Colon (tissue), 2 donors: ENCODE measurements at regions not wholly inside any gene's neighbourhood (a gene's known extent, or its start where the extent isn't known, plus 50 kb on each side); places are given as distances from the start of the nearest gene placed in this dataset.

Experiments
- FAIRE-seq: peaks from 2 replicates; lab custom pipeline; 2012; peaks lifted over from hg19 to GRCh38; lab: Jason Lieb, UNC
- donor health status: control.
- donor health status: control.

- no peak for FAIRE-seq
Observed at GRCh38 chr1:34612091-34612827, 142.6 kb upstream of the GJB5 start.

DNA sequence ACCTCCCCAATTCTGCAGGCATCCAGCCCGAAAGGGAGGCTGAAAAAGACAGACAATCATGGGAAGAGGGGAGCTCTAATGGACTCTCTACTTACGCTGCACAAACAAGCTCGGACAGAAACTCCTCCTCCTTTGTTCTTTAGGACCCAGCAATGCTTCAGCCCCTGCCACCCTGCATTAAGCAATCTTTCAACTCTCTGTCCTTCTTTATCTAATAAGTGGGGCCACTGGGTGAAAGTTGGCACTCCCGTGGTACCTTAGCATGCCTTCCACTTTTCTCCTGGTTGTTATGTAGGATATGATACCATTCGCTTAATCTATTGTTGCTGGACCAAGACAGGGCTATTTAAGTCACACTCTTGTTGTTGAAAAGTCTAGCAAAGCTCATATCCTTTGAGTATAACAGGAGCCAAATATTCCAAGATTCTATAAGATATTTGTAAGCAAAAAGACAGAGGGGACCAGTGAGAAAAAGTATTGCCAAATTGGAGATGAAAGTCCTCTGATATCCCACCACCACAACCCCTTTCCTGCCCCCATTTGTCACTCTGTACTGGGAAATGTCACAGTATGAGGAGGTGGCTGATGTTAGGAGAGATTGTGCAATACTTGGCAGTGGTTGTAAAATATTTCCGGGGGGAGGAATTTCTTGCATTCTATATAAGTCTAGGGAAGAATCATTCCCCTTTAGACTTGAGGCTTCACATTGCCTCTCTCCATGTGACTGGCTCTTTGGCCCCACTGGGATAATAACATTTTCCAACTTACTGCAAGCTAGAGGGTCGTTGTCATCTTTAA, 137.3 kb upstream of the GJB5 start:
- FAIRE-seq = no peak

DNA sequence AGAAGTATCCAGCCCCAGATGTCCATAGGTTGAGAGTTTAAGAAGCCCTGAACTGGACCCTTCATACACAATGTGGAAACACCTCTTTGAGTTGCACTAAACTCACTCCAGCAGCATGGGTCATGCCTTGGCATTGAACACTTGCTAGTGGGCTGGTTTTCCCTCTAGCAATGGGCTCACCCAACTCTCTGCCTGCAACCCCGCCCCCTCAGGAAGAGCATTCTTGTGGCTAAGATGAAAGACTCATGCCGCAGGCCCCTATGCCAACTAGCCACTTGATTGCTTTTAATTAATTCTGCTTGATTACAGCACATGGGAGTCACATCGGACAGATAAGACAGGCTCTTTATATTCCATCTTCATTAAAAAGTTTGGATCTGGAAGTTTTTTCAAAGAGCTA, 136.5 kb upstream of the GJB5 start:
- FAIRE-seq = no peak

GRCh38 chr1:34619256-34619655, 135.6 kb upstream of the GJB5 start:
- FAIRE-seq = no peak

- no peak for FAIRE-seq
Observed at GRCh38 chr1:34621916-34622315, 132.9 kb upstream of the GJB5 start.

DNA sequence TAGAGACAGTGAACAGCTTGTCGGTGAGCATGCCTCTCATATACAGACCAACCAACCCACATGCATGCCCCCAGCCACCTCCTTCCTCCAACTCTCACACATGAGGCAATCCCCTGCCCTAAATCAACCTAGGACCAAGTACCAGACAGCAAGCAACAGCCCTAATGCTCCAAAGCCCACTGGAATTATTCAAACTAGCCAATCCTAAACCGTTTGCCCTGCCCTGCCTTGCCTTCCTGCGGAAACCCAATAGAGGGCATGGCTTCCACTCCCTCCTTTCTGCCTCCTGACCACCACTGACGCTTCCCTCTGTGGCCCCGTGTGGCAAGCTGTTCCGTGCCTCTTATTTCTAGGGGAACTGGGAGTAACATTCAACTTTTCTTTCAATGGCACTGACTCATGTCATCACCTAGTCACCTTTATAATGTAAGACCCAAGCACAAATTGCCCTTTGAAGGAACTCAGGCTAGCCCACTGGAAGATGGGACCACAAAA, 129.3 kb upstream of the GJB5 start:
- no peak for FAIRE-seq

GRCh38 chr1:34627465-34628240, 127.2 kb upstream of the GJB5 start:
- FAIRE-seq = no peak

DNA sequence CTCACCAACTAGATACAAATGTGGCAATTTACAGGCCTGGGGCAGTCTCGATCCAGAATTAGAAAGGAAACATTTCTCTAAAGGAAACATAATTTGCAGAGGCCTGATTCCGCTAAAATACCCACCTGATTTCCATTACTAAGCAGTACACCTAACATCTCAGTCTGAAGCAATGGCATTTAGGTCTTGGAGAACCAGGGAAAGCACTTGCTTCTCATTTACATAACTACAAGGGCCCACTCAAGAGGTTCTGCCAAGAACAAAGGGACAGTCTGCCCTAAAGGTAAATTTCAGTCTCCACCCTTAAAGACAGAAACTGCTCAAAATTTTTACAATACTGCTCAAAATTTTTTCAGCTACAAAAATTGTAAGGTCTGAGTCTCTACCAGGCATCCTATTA, 123.7 kb upstream of the GJB5 start:
- no peak for FAIRE-seq

DNA sequence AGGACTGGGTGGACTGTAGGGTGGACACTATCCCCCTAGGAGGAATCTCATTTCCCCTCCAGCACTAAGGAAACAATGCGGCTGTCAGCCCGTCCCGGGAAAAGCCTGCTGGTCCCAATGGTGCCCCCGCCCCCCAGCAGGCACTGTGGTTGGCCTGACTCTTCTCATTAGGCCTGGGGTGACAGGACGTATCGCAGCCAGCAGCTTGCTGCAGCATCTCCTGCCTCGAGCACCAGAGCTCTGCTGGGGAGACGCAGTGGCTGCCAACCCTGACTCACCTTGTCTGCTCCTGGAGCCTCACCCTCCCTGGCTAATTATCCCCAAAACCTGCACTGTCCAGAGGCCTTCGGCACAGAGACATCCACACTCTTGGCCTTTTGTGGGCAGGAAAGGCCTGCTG, 115.1 kb upstream of the GJB5 start:
- no peak for FAIRE-seq

DNA sequence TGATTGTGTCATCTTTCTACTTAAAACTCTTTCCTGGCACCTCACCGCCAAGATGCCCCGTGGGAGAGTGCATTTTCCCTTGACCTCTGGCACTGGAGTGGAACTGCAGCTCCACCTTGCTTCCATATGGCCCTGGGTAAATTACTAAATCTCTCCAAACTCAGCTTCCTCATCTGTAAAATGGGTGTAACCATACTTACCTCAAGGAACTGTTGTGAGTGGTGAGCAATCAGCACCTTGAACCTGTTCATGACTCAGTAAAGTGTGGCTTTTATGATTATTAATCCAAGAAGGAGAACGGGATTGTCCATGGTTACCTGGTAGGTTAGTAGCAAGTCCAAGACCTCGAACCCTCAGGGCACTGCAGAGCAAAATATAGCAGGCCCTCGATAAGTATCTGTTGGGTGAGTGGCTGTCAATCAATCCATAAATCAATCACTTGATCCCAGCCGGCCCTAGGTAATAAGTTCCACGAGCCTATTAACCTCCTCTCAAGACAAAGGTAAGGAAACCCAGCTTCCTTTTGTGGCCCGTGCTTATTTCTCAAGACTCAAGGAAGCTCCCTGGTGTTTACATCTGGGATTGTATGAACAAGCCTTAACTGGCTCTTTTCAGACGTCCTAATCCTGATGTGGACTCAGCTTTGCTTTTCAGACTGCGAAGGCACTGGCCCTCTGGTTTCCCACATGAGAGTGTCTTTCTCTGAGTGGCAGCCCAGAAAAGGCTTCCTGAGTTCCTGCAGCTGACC, 114.0 kb upstream of the GJB5 start:
- FAIRE-seq = no peak

- FAIRE-seq = no peak
Observed at GRCh38 chr1:34642679-34643078, 112.2 kb upstream of the GJB5 start.

DNA sequence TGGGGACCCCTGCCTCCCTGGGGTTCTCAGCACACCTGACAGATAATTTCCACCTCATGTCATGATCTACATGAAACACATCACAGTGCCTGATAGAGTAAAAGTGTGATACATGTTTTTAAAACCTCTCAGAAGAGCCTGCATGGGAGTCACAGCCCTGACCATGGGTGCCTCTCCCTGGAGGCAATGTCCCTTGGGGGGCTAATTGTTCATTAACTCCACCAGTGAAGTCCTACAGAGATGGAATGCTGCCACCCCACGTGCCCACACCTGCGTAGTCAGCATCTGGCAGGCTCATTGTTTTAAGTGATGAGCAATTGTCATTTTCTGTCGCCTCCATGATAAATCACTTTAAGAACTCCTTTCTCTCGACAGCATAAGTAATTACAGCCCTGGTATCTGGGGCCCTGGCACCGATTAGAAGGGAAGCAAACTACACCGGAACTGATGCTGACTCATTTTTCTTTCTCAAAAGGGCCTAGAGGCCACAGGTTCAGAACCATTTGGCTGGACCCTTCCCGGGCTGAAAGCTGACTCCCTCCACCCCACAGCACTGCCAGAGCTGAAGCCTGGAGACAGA, 109.6 kb upstream of the GJB5 start:
- FAIRE-seq = no peak

DNA sequence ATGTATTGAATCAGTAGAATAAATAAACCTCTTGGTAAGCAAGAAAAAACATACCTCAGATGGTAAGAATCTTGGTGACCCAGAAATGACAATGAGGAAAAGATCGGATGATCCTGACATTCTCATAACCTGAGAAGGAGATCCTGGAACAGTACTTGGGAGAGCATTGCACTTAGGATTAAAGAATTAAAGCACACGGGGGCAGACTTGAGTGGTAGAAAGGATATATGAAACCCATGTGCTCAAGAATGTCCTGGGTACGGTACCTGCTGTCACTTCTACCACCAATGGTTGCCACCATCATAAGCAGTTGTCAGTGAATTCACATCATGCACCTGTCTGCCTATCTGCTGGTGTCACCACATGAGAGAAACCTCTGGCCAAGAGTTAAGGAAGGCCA, 108.9 kb upstream of the GJB5 start:
- FAIRE-seq = no peak

DNA sequence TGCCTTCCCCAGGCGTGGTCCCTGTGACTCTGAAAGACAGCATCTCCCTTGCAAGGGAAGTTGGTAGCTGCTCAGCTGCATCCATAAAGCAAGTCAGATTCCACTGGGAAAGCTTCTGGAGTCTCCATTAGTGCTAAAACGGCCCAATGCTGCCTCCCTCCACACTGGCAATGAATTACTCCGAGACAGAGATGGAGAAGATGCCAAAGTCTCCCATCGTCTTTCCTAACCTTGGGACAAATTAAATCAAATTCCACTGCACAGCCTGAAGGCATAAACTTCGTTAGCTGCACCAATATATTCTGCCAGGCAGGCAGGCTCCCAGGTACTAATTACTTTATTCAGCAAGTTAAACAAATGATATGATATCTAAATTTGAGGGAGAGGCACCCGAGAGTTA, 106.3 kb upstream of the GJB5 start:
- FAIRE-seq = no peak

GRCh38 chr1:34650090-34650489, 104.8 kb upstream of the GJB5 start:
- no peak for FAIRE-seq

GRCh38 chr1:34650800-34651199, 104.0 kb upstream of the GJB5 start:
- FAIRE-seq = no peak

- no peak for FAIRE-seq
Observed at GRCh38 chr1:34653110-34653509, 101.7 kb upstream of the GJB5 start.

GRCh38 chr1:34655206-34655874, 99.5 kb upstream of the GJB5 start:
- FAIRE-seq = no peak

DNA sequence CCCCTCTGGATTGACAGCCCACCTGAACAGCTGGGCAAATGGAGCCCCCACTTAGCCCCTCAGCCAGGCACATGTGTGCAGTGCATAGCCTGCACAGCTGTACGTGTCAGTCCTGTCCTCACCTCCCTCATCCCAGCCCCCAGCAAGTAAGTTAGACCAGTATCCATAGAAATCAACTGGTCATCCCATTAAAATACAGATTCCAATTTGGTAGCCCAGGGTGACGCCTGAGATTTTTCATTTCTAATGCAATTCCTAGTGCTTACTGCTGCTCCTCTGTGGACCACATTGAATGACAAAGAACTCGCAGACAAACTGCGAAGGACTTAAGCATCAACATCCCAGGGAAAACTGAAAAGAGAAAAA, 99.0 kb upstream of the GJB5 start:
- no peak for FAIRE-seq

DNA sequence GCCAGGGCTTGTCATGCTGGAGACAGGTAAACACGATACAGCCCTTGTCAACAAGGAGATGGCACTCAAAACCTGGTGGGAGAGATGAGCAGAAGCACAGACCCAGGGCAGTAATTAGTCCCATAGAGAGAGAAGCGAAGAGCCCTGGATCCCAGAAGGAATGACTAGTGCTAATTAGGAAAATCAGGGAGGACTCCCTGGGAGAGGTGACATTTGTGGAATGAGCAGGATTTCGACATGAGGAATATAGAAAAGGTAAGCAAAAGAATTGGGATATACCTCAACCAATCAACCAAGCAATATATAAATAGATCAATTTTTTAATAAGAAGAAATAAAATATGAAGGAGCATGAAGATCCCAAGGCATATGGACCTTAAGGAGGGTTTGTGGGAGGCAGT, 98.5 kb upstream of the GJB5 start:
- FAIRE-seq = no peak

DNA sequence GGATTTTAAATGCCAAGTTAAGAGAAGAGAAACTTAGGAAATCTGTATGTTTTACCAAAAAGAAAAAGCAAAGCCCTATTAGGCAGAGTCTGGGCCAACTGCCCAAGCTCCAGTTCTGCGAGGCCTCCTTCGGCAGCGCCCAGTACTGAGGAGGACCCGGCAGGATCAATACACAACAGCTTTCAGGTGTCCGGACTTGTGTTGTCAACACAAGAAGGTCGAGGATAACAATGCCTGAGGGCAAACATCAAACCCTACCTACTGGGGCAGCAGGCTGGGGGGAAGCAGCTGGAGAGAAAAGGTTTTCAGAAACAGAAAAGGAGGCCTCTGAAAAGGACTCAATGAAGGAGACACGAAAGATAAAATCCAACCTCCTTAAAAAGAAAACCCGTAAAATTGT, 98.1 kb upstream of the GJB5 start:
- FAIRE-seq = no peak
